Mucosa of rectum (tissue), 2 donors: ENCODE measurements at regions not wholly inside any gene's neighbourhood (a gene's known extent, or its start where the extent isn't known, plus 50 kb on each side); places are given as distances from the start of the nearest gene placed in this dataset.

Experiments
- H3K27ac ChIP-seq, 2 donors: one replicate each; pipeline ENCODE4 v1.7.0; 2013; ENCODE audit warnings: inconsistent platforms in 2 of 2, low read depth in 2 of 2, low read length in 2 of 2
- H3K27me3 ChIP-seq, 2 donors: one replicate each; pipeline ENCODE4 v1.7.0; 2013; ENCODE audit warnings: low read length in 2 of 2; ENCODE audit not compliant: control insufficient read depth in 2 of 2, insufficient read depth in 2 of 2
- H3K36me3 ChIP-seq, 2 donors: one replicate each; pipeline ENCODE4 v1.7.0; 2013; ENCODE audit warnings: low read length in 2 of 2; ENCODE audit not compliant: control insufficient read depth in 2 of 2, insufficient read depth in 2 of 2
- H3K4me1 ChIP-seq, 2 donors: one replicate each; pipeline ENCODE4 v1.7.0; 2013; ENCODE audit warnings: low read length in 2 of 2, mild to moderate bottlenecking in 1 of 2; ENCODE audit not compliant: control insufficient read depth in 2 of 2, insufficient read depth in 2 of 2
- H3K4me3 ChIP-seq, 2 donors: one replicate each; pipeline ENCODE4 v1.7.0; 2013; ENCODE audit warnings: low read length in 2 of 2
- H3K9ac ChIP-seq, 2 donors: one replicate each; pipeline ENCODE4 v1.7.0; 2013; ENCODE audit warnings: low read length in 2 of 2, low read depth in 1 of 2, mild to moderate bottlenecking in 1 of 2
- H3K9me3 ChIP-seq, 2 donors: one replicate each; pipeline ENCODE4 v1.7.0; 2013; ENCODE audit warnings: low read length in 2 of 2; ENCODE audit not compliant: control insufficient read depth in 2 of 2
- donor health status: healthy.
- donor health status: Normal muscosa, but diverticular disease.

DNA sequence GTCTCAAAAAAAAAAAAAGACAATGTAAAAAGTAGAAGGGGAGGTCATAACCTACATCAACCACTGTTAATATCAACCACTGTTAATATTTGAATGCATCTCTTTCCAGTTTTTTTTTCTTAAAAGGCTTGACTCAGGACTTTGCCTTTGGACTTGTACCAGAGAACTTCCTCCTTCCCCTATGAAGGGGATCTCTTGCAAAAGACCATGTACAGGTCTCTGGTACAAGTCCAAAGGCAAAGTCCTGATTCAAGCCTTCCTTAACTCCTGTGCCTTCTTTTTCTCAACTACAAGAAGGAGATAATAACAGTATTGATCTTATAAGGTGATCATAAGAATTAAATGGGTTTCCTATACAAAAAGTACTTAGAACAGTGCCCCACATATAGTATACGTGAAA is 563.5 kb downstream of the BUD13 start:
- peaks cover 0 to 3% of the 10 kb centered on the region in 2 donors for H3K4me1 ChIP-seq
- no peaks in the 10 kb centered on the region for H3K27me3 ChIP-seq
- no peaks in the 10 kb centered on the region for H3K9me3 ChIP-seq
- no peak overlapping the region for H3K27ac ChIP-seq
- no peaks in the 10 kb centered on the region for H3K36me3 ChIP-seq
- no peak overlapping the region for H3K4me3 ChIP-seq
- H3K9ac ChIP-seq: no peak overlapping the region

DNA sequence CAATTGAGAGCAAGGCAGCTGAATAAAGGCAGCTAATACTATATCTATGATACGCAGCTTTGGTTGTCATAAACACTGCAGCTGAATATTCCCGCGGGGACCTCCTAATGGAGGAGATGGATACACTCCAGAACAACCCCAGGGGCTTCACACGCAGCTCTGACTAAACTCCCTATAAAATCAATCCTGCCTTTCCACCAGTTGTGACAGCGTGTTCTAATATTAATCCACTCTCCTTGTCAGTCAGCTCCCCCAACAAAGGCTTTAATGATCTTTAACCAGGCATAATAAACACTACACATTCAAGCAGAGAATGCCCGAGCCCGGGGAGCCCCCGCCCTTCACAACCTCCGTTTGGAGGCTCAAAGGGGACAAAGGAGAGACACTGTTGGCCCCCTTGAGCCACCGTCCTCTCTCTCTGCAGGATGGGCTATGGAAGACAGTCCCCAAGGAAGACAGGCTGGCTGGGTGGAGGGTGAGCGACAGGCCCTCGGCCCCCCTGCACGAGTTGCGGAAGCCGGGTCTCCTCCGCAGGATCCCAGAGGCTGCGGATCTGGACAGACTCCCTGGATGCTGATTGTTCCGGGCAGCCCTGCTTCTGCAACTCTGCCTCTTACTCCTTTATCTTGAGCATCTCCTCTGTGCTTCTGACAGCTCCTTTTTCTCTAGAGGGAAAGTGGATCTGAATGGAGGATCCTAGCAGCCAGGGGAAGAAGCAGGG is 565.2 kb downstream of the BUD13 start:
- H3K27me3 ChIP-seq: peaks cover 0 to 3% of the 10 kb centered on the region in 2 donors
- no peaks in the 10 kb centered on the region for H3K9me3 ChIP-seq
- H3K4me1 ChIP-seq: peaks cover 0 to 6% of the 10 kb centered on the region in 2 donors
- no peak overlapping the region for H3K4me3 ChIP-seq
- no peaks in the 10 kb centered on the region for H3K36me3 ChIP-seq
- no peak overlapping the region for H3K27ac ChIP-seq
- no peak overlapping the region for H3K9ac ChIP-seq

DNA sequence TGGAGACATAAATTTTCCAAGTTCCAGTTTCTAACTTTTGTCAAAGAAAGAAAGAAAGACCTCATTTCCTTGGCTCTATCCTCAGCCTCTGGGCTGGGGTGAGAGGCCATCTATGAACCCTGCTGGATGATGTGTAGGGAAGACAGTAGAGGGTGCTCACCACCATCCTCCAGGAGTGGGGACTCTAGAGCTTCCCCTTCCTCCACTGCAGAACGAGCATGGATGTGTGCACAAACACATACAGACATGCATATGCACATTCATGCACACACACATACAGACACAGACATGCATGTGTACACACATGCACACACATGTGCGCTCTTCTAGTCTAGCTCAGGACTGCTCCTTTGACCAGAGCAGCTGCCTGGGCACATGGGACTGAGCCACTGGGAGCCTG is 565.8 kb downstream of the BUD13 start:
- Histone ChIP-seq H3K4me1 (peaks cover 0 to 6% of the 10 kb centered on the region in 2 donors), H3K27ac (no peak overlapping the region), H3K9ac (no peak overlapping the region), H3K9me3 (no peaks in the 10 kb centered on the region), H3K36me3 (no peaks in the 10 kb centered on the region), H3K4me3 (no peak overlapping the region), H3K27me3 (peaks cover 0 to 3% of the 10 kb centered on the region in 2 donors)

- Histone ChIP-seq H3K4me1 (peaks cover 0 to 3% of the 10 kb centered on the region in 2 donors), H3K27ac (no peak overlapping the region), H3K4me3 (no peak overlapping the region), H3K36me3 (no peaks in the 10 kb centered on the region), H3K9ac (no peak overlapping the region), H3K27me3 (peaks cover 0 to 3% of the 10 kb centered on the region in 2 donors), H3K9me3 (no peaks in the 10 kb centered on the region)
These were observed 569.9 kb downstream of the BUD13 start for GRCh38 chr11:116202922-116203321.

GRCh38 chr11:116200564-116200963 is 572.2 kb downstream of the BUD13 start:
- H3K36me3 ChIP-seq: no peaks in the 10 kb centered on the region
- H3K9ac ChIP-seq: no peak overlapping the region
- no peak overlapping the region for H3K27ac ChIP-seq
- peaks cover 0 to 3% of the 10 kb centered on the region in 2 donors for H3K27me3 ChIP-seq
- no peak overlapping the region for H3K4me3 ChIP-seq
- H3K9me3 ChIP-seq: no peaks in the 10 kb centered on the region
- peaks cover 0 to 3% of the 10 kb centered on the region in 2 donors for H3K4me1 ChIP-seq

- Histone ChIP-seq H3K4me1 (peaks cover 0 to 3% of the 10 kb centered on the region in 2 donors), H3K9ac (no peak overlapping the region), H3K36me3 (no peaks in the 10 kb centered on the region), H3K9me3 (no peaks in the 10 kb centered on the region), H3K4me3 (no peak overlapping the region), H3K27ac (no peak overlapping the region), H3K27me3 (peaks cover 0 to 3% of the 10 kb centered on the region in 2 donors)
These were observed 573.6 kb downstream of the BUD13 start for GRCh38 chr11:116199182-116199581.

DNA sequence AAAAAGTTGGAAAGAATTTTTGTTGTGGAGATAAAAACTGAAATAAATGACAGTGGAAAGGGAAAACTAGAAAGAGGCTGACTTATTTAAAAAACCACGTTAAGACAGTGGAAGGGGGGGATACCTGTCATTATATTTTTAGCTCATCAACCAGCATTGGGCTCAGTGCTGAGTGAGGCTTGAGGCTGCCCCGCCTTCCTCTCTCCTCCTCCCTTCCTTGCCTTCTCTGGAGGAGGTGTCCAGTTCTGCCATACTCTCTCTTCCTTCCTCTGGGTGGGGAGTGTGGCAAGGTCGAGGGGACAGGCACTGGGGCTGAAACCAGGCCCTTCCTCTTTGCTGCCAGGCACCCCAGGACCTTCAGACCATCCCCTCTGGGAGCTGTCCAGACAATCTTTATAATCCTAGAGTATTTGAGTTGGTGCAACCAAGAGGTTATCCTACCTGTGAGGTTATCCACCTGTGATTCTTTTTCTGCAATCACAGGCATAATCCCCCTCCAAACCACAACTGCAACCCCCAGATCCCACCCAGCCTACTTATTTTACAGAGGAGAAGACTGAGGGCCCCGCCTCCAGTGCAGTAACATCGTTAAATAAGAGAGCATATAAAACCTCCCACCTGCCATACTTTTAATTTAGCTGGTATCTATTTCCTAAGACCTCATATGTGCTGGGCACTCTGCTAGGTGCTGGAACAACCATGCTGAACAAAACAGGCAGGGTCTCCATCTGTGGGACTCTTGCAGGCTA is 578.5 kb downstream of the BUD13 start:
- H3K27me3 ChIP-seq: peaks cover 0 to 3% of the 10 kb centered on the region in 2 donors
- no peak overlapping the region for H3K9ac ChIP-seq
- H3K4me3 ChIP-seq: peak overlapping the region in 1 of 2 donors; percentile 67
- H3K27ac ChIP-seq: no peak overlapping the region
- H3K9me3 ChIP-seq: no peaks in the 10 kb centered on the region
- peaks cover 2 to 4% of the 10 kb centered on the region in 2 donors for H3K4me1 ChIP-seq
- no peaks in the 10 kb centered on the region for H3K36me3 ChIP-seq

- peaks cover 0 to 3% of the 10 kb centered on the region in 2 donors for H3K27me3 ChIP-seq
- H3K27ac ChIP-seq: no peak overlapping the region
- no peaks in the 10 kb centered on the region for H3K9me3 ChIP-seq
- H3K9ac ChIP-seq: peak overlapping the region in 1 of 2 donors; percentile 8
- H3K4me1 ChIP-seq: peaks cover 2 to 4% of the 10 kb centered on the region in 2 donors
- no peaks in the 10 kb centered on the region for H3K36me3 ChIP-seq
- peak overlapping the region; percentile 42 to 67 for H3K4me3 ChIP-seq
These were observed 579.3 kb downstream of the BUD13 start for GRCh38 chr11:116193321-116194131.

DNA sequence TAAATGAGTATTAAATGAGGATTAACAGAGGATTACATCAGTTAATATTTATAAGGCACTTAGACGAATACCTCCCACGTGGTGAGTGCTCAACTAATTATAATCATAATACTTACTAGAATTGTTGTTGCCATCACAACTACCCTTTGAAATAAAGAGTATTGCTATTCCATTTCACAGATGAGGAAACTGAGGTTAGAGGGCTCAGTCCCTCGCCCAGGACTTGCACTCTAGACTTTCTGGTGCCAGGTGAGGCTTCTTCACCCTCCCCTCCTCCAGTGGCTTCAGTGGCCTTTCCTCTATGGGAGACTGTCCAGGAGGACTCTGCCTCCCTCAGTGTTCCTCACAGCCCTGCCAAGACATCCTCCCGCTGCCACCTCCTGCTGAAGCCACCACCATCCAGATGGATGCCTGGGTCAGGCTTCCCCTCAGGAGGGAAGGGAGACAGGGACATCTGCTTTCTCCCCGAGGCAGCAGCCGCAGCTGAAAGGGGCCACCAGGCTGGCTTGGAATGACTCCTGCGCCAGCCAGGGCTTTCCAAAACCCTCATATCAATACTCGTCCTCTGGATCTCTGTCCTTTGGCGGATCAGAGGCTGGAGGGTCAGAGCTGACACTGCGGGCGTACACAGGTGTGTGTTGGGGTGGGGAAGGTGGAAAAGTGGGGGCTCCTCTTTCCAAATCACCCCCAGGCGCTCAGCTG is 580.1 kb downstream of the BUD13 start:
- peak overlapping the region in 1 of 2 donors; percentile 42 for H3K4me3 ChIP-seq
- H3K9ac ChIP-seq: peak overlapping the region in 1 of 2 donors; percentile 49
- no peaks in the 10 kb centered on the region for H3K9me3 ChIP-seq
- no peak overlapping the region for H3K27ac ChIP-seq
- H3K4me1 ChIP-seq: peaks cover 2 to 4% of the 10 kb centered on the region in 2 donors
- peaks cover 0 to 3% of the 10 kb centered on the region in 2 donors for H3K27me3 ChIP-seq
- H3K36me3 ChIP-seq: no peaks in the 10 kb centered on the region
